Activated CD8-positive, alpha-beta T cell treated with anti-CD3 and anti-CD28 coated beads for 36 hours (primary cell): ENCODE measurements at regions not wholly inside any gene's neighbourhood (a gene's known extent, or its start where the extent isn't known, plus 50 kb on each side); places are given as distances from the start of the nearest gene placed in this dataset.

Experiments
- ATAC-seq: fragments of 200-7000 bp; cut with Tn5 transposase; one replicate; pipeline ENCODE4 v1.10.0; 2021; ENCODE audit warnings: mild to moderate bottlenecking, moderate library complexity
- CTCF ChIA-PET: fragments of 350-600 bp; sonication (Branson Sonifier 250); formaldehyde crosslinking; loops from one replicate; lab custom pipeline; 2021; ENCODE audit warnings: antibody characterized with exemption; lab: Charles Lee
- POLR2A ChIA-PET: fragments of 350-600 bp; sonication (Branson Sonifier 250); formaldehyde crosslinking; loops from one replicate; lab custom pipeline; 2021; ENCODE audit warnings: antibody characterized with exemption; lab: Charles Lee
- DNase-seq: peaks from one replicate; pipeline ENCODE4 v3.0.0-alpha.2; 2020
- H3K27ac Mint-ChIP-seq: one replicate; pipeline ENCODE4 v1.8.0; 2021; ENCODE audit warnings: mild to moderate bottlenecking, mixed read lengths
- H3K27me3 Mint-ChIP-seq: one replicate; pipeline ENCODE4 v1.8.0; 2021; ENCODE audit warnings: mixed read lengths
- H3K36me3 Mint-ChIP-seq: one replicate; pipeline ENCODE4 v1.8.0; 2021; ENCODE audit warnings: low read depth, mixed read lengths
- H3K4me1 Mint-ChIP-seq: one replicate; pipeline ENCODE4 v1.8.0; 2021; ENCODE audit warnings: low read depth, mixed read lengths
- H3K4me3 Mint-ChIP-seq: one replicate; pipeline ENCODE4 v1.8.0; 2021; ENCODE audit warnings: mild to moderate bottlenecking, moderate library complexity, mixed read lengths
- H3K9me3 Mint-ChIP-seq: one replicate; pipeline ENCODE4 v1.8.0; 2021; ENCODE audit warnings: mixed read lengths
- CTCF ChIP-seq: fragments of 200-600 bp; IDR thresholded peaks from one replicate; pipeline ENCODE4 v1.8.0; 2022; ENCODE audit warnings: antibody characterized with exemption, mild to moderate bottlenecking
- intact Hi-C: fragments of 100-400 bp; cut with micrococcal nuclease; formaldehyde crosslinking; loops from one replicate; pipeline ENCODE4 v1.10.0; 2022

DNA sequence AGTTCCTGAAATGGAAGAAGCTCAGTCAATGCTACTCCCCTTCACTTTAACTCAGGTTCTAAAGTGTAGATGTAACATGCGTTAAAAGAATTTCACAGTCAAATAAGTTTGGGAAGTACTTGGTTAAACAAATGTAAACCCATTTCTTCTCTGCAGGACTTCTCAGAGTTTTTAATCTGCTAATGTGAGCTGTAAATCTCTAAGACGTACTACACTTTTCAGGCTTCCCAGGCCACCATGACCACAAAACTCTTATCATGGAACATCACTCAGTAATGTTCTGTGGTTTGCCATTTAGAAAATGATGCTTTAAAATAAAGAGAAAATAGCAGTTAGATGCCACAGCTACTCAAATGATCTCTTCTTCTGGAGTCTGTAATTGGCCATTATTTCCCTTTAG, 104.3 kb downstream of the HHIPL2 start:
- Mint-ChIP-seq H3K27me3 (no peaks in the 10 kb centered on the region), H3K9me3 (no peaks in the 10 kb centered on the region), H3K27ac (no peak overlapping the region), H3K36me3 (no peaks in the 10 kb centered on the region), H3K4me1 (peaks cover 16% of the 10 kb centered on the region), H3K4me3 (no peak overlapping the region)
- no peak for TF ChIP-seq CTCF
- ChIA-PET CTCF (interaction anchor here (1.2 to 5.2 kb wide), 3 partner anchors 12 to 21 kb away, joined by 4 to 56 read pairs (median 6); no protein-coding TSS in a partner anchor), POLR2A (no interaction called here)
- ATAC-seq (no peak), DNase-seq (no peak)
- intact Hi-C loops: no loop called here

DNA sequence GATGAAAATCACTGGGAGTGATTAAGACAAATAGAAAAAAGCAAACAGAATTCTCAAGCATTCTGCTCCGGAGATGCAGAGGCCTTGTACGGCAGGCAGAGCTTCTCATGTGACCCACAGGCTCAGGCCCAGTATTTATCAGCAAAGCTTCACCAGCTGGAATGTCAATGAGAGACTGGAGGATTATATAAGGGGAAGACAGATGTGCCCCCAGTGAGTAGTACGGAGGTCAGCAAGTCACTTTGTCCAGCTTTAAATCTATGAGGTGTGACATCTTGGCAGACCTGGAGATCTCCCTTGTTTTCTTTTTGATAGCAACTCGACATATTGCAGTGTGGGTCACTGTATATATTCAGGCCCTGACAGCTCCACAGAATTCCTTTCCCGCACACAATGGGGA, 106.8 kb downstream of the HHIPL2 start:
- H3K4me3 Mint-ChIP-seq: no peak overlapping the region
- H3K27me3 Mint-ChIP-seq: no peaks in the 10 kb centered on the region
- CTCF ChIA-PET: interaction anchor here (1.1 kb wide), 1 partner anchor 14 kb away, joined by 3 read pairs; no protein-coding TSS in a partner anchor
- POLR2A ChIA-PET: no interaction called here
- H3K27ac Mint-ChIP-seq: no peak overlapping the region
- peaks cover 16% of the 10 kb centered on the region for H3K4me1 Mint-ChIP-seq
- ATAC-seq (no peak), DNase-seq (no peak)
- intact Hi-C loops: no loop called here
- no peak for TF ChIP-seq CTCF
- H3K9me3 Mint-ChIP-seq: no peaks in the 10 kb centered on the region
- no peaks in the 10 kb centered on the region for H3K36me3 Mint-ChIP-seq

DNA sequence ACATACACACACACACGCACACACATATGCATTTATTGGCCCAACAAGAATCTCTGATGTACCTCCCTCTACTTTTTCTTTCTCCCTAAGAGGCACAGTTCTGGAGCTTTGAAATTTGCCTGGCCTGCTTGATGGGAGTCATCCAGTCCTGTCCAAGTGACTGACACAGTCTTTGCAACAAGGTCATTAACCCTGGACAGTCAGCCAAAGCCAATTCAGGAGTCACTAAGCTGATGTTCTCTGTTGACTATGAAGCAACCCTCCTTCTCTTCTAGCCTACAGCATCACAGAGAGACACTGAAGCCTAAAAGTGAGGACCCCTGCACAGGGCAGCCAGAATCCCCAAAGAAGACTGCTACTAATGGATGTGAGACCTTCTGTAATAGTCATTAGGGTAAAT, 123.1 kb downstream of the HHIPL2 start:
- ATAC-seq (no peak), DNase-seq (no peak)
- peaks cover 20% of the 10 kb centered on the region for H3K9me3 Mint-ChIP-seq
- ChIA-PET CTCF (no interaction called here), POLR2A (no interaction called here)
- H3K4me3 Mint-ChIP-seq: no peak overlapping the region
- intact Hi-C loops: no loop called here
- H3K27ac Mint-ChIP-seq: no peak overlapping the region
- no peak for TF ChIP-seq CTCF
- peaks cover 23% of the 10 kb centered on the region for H3K4me1 Mint-ChIP-seq
- H3K36me3 Mint-ChIP-seq: peaks cover 4% of the 10 kb centered on the region
- H3K27me3 Mint-ChIP-seq: no peaks in the 10 kb centered on the region

DNA sequence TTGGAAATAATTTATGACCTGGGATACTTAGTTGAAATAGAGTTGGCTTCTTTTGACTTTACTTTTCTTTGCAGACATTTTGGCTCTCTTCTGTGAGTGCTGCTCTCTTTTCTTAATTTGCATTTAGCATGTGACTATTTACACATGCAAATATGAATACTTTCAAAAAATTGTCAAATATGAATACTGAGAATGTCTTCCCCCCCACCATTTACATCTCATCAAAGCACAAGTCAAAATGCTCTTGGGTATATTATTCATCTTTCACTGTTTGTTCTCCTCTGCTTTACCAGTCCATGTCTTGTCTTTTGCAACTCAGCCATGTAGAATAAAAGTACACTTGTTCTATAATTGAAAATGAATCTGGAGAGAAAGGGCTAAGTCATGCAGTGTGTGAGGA, 126.5 kb downstream of the HHIPL2 start:
- DNase-seq: no peak
- no peaks in the 10 kb centered on the region for H3K27me3 Mint-ChIP-seq
- H3K27ac Mint-ChIP-seq: no peak overlapping the region
- intact Hi-C loops: no loop called here
- CTCF ChIA-PET: interaction anchor here (2.5 kb wide), 1 partner anchor 10 kb away, joined by 6 read pairs; no protein-coding TSS in a partner anchor
- peaks cover 14% of the 10 kb centered on the region for H3K9me3 Mint-ChIP-seq
- TF ChIP-seq CTCF: no peak
- ATAC-seq: no peak
- H3K4me3 Mint-ChIP-seq: no peak overlapping the region
- POLR2A ChIA-PET: no interaction called here
- H3K36me3 Mint-ChIP-seq: peaks cover 3% of the 10 kb centered on the region
- peaks cover 48% of the 10 kb centered on the region for H3K4me1 Mint-ChIP-seq

DNA sequence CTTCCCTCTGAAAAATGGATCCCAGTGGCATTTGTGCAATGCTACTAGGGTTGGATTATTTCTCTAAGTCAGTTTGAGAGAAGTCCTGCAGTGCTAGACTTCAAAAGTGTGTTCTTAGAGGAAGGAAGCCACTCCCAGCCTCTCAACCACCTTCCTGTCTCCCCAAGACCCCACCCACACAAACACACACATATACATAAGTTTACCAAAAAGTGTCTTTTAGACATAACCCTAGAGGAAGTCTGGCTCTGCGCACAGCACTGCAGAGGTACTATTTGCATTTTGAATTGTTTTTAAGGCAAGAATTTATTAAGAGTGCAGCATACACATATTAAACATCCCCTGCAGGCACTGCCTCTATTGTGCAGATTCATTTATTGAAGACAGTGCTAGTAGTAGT, 127.3 kb downstream of the HHIPL2 start:
- peak overlapping the region; percentile 41 for H3K27ac Mint-ChIP-seq
- ChIA-PET POLR2A (no interaction called here), CTCF (interaction anchor here (1.8 to 2.5 kb wide), 2 partner anchors 10 to 35 kb away, joined by 6 to 8 read pairs; no protein-coding TSS in a partner anchor)
- peaks cover 56% of the 10 kb centered on the region for H3K4me1 Mint-ChIP-seq
- peak; percentile 22 for ATAC-seq
- H3K27me3 Mint-ChIP-seq: no peaks in the 10 kb centered on the region
- H3K36me3 Mint-ChIP-seq: no peaks in the 10 kb centered on the region
- H3K9me3 Mint-ChIP-seq: peaks cover 10% of the 10 kb centered on the region
- TF ChIP-seq CTCF: no peak
- no peak for DNase-seq
- intact Hi-C loops: no loop called here
- H3K4me3 Mint-ChIP-seq: no peak overlapping the region
